Medulla oblongata (tissue), 1 donor: ENCODE measurements at regions not wholly inside any gene's neighbourhood (a gene's known extent, or its start where the extent isn't known, plus 50 kb on each side); places are given as distances from the start of the nearest gene placed in this dataset.
"Not testable (repeated sequence)": the region's sequence is repeated elsewhere in the genome, so short reads cannot be mapped to it uniquely, and the experiment has no call there.

Experiments used
- DNase-seq: peaks from one replicate; pipeline ENCODE4 v3.0.0-alpha.2; 2015; ENCODE audit errors: extremely low spot score

- no peak for DNase-seq
These were observed 64.3 kb downstream of the SMIM38 start for GRCh38 chr11:69219991-69220390.

- DNase-seq = peak; percentile 48
These were observed 64.9 kb downstream of the SMIM38 start for GRCh38 chr11:69220561-69221051.

GRCh38 chr11:69221086-69221485 lies 65.4 kb downstream of the SMIM38 start:
- DNase-seq = no peak

- DNase-seq = not testable (repeated sequence)
These were observed 65.9 kb downstream of the SMIM38 start for GRCh38 chr11:69221636-69222035.

GRCh38 chr11:69227271-69227670 lies 66.7 kb upstream of the MYEOV start:
- no peak for DNase-seq

GRCh38 chr11:69229511-69229910 lies 64.4 kb upstream of the MYEOV start:
- DNase-seq = no peak

GRCh38 chr11:69230856-69231425 lies 63.0 kb upstream of the MYEOV start:
- no peak for DNase-seq

GRCh38 chr11:69231466-69232018 lies 62.4 kb upstream of the MYEOV start:
- no peak for DNase-seq

GRCh38 chr11:69232821-69233743 lies 60.9 kb upstream of the MYEOV start:
- no peak for DNase-seq

- DNase-seq = no peak
These were observed 60.0 kb upstream of the MYEOV start for GRCh38 chr11:69233744-69234570.

GRCh38 chr11:69234740-69235710 lies 58.9 kb upstream of the MYEOV start:
- DNase-seq = no peak

- no peak for DNase-seq
These were observed 55.2 kb upstream of the MYEOV start for GRCh38 chr11:69238573-69239351.

GRCh38 chr11:69239641-69240040 lies 54.3 kb upstream of the MYEOV start:
- no peak for DNase-seq

GRCh38 chr11:69240332-69241074 lies 53.5 kb upstream of the MYEOV start:
- DNase-seq = no peak

GRCh38 chr11:69241075-69241740 lies 52.7 kb upstream of the MYEOV start:
- no peak for DNase-seq

GRCh38 chr11:69241844-69242243 lies 52.1 kb upstream of the MYEOV start:
- no peak for DNase-seq

- peak; percentile 14 for DNase-seq
These were observed 51.6 kb upstream of the MYEOV start for GRCh38 chr11:69242266-69242920.
